CD4-positive, alpha-beta T cell treated with Interleukin-12 subunit alpha and Interleukin-12 subunit beta, for 1 hour (primary cell): ENCODE measurements at regions not wholly inside any gene's neighbourhood (a gene's known extent, or its start where the extent isn't known, plus 50 kb on each side); places are given as distances from the start of the nearest gene placed in this dataset.
"Not testable (repeated sequence)": the region's sequence is repeated elsewhere in the genome, so short reads cannot be mapped to it uniquely, and the experiment has no call there.

Experiments
- DNase-seq: peaks from one replicate; pipeline ENCODE4 v3.0.0-alpha.2; 2020

DNA sequence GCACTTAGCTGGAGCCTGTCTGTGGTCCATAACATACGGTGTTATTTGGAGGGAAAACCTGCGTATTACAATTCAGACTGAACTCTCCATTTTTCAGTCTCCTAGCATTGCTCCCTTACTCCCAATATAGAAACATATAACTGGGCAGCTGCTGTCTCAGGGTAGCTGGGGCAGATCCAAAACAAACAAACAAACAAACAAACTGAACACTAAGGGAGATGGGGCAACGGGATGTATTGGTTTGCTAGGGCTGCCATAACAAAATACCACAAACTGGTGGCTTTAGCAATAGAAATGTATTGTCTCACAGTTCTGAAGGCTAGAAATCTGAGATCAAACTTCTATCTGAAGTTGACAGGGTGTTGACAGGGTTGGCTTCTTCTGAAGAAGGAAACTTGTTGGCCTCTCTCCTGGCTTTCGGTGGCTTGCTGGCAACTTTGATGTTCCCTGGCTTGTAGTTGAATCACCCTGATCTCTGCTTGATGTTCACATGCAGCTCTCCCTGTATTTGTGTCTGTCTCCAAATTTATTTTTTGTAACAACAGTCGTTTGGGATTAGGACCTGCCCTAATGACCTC is 329.3 kb upstream of the ZNF804A start:
- DNase-seq: no peak

DNA sequence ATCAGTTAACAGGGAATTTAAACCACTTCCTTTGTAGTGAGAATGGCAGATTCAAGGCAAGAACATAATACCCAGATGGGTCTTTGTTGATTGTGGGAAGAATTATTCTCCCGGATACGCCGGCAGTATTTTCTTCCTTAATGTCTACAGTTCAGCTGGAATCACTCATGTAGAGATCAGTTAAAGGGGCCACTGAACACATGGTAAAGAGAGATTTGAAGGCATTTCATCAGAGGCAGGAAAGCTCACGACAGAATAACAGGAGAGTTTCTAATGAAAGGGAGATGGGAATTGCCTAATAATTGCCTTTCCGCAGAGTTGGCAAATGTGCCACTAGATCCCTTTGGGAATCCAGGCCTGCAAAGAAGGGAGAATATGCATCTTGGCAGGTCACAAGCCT is 327.7 kb upstream of the ZNF804A start:
- DNase-seq: no peak

DNA sequence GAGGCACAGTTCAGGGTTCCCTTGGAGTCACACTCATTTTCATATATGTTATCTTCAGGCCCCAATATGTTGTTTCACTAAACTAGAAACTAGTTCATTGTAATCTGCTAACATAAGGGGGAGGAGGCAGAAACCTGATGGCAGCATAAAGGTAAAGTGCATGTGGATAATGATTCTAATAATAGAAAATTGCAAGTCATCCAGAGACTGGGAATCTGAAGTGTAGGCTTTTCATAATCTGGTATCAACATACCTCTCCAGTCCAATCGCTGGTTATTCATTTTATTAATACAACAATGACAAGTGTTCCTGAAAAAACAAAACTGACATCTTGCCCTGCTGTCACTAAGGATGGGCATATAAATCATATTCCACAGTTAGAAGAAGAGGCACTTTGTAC is 326.3 kb upstream of the ZNF804A start:
- DNase-seq: no peak

DNA sequence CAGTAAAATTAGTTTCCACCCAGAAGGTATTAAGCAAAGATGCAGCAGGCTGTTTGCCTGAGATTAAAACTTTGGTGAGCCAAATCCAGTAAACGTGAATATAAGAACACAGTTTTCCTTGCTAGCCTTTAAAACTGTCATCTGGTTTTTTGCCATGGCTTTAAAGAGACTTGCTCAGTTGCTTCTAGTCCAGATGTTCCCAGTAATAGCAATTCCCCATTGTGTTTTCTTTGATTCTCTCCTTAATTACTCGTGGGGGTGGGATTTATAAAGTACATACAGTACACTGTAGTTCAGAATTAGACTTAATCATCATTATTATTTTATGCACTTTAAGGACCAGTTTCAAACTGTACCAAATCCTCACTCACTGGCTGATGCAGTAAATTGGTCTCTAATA is 303.5 kb upstream of the ZNF804A start:
- no peak for DNase-seq

DNA sequence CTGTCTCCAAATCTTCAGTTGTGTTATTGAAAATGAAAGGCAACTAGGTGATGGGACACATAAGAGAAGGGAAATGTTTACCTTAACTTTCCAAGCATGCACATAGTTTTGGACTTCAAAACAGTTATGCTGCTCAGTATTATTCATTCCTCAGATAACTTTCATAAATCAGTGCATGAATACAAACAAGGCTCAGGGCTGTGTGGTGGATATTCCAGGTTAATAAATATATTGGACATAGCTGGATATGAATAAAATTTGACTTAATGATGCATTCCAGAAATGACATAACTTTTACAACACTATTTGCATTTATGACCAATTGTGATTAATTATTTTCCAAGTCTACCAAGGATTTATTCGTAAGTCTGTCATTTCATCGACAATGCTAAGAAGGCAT is 301.2 kb upstream of the ZNF804A start:
- DNase-seq: no peak

DNA sequence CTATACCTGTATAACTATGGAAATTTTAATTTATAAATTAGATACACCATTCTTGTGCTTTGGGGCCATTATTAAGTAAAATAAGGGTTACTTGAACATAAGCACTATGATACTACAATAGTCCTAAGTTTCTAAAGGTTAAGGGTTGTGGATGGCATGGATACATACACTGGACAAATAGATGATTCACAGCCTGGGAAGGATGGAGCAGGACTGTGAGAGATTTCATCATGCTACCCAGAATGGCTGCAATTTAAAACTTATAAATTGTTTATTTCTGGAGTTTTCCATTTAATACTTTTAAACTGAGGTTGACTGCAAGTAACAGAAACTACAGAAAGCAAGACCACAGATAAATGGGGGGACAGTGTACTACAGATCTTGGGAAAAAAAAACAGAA is 295.8 kb upstream of the ZNF804A start:
- no peak for DNase-seq

DNA sequence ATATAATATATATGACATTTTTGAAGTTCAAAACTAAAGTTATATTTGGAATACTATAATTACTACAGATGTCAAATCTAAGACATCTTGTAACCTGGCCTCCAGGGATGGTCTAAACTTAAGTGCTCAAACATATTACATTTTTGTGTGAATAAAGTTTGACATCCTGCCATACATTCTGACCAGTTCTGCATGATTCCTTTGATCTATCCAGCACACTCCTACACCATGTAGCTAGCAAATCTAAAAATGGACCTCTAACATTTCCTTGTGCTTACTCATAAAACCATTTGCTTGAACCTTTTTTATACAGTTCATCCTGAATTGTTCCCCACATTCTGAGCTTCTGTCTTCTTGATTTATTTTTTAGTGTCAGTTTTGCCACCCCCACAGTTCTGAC is 294.3 kb upstream of the ZNF804A start:
- no peak for DNase-seq

DNA sequence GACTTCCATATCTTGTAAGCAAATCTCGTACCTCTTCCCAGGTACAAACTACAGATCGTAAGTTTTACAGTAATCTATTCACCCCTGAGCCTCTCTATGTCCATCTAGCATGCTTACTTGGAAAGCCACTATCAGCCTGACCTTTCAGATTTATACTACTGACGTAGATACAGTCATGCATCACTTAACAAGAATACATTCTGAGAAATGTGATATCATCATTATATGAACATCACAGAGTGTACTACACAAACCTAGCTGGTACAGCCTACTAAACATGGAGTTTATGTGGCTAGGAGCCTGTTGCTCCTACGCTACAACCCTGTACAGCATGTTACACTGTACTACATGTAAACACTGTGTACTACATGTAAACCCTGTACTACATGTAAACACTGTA is 293.2 kb upstream of the ZNF804A start:
- no peak for DNase-seq

DNA sequence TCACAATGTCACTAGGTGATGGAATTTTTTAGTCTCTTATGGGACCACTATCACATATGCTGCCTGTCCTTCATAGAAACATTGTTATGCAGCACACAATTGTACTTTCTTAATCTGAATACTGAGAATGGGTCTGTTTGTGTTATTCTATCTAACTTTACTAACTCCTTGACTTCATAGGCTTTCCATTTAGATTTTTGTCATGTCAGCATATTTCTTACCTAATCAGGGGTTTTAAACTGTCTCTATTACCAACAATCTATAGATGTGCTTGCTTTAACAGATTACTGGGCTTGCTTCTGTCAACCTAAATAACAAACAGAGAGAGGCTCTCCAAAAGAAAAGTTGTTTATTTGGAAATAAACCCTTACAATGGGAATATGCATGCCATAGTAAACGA is 289.6 kb upstream of the ZNF804A start:
- no peak for DNase-seq

DNA sequence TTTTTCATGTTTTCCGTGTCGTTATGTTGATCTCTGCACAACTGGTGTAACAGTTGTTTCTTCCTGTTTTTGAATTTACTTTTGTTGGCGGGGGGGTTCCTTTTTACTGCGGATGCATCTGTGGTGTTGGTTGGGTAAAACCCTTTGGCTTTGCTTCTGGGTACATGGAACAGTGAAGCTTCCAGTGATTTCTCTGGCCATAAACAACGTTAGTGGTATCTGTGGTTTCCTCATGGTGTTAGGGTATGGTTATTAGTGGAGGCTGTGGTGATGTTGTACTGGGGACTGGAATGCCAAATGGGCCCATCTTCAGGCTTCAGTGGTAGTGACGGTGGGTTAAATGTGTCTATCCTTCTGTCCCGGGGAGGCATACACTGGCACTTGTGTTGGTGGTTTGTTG is 285.4 kb upstream of the ZNF804A start:
- no peak for DNase-seq

DNA sequence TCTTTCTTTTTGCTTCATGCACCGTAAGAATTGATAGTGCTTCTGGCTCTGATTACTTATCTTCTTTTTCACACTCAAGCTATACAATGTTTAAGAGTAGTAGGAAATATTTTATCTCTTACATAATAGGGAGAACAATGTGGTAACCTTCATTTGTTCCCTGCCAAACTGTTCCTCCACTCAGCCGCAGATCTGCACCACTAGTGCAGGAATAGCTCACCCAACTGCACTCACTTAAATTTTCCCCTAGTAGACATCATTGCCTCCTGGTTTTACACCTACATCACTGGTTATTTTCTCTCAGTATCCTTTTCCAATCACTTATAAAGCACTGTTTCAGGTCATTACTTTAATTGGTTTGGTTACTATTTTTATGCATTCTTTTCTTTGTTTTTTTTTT is 283.5 kb upstream of the ZNF804A start:
- DNase-seq: no peak

DNA sequence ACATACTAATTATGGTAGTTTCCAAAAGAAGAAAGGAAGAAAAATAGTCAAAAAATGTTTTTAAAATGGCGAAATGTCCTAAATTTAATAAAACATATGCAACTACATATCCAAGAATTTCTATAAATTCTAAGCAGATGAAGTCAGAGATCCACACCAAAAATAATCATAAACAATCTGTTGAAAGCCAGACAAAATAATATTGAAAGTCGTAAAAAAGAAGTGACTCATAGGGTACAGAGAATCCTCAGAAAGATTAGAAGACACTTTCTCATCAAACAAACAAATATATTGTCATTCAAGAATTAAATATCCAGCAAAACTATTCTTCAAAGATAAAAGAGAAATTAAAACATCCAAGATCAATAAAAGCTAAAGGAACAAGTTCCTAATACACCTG is 281.4 kb upstream of the ZNF804A start:
- no peak for DNase-seq

DNA sequence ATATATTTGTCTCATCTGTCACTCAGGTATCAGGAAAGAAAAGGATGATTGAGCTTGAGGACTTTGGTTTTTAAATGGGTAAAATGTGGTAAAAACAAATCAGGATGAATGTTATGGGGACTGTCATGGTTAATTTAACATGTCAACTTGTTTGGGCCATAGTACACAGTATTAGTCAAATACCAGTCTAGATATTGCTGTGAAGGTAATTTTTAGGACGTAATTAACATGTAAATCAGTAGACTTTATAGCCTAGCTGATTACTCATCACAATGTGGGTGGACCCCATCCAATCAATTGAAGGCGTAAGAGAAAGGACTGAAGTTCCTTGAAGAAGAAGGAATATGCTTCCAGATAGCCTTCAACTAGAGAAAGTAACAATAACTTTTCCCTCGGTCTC is 275.7 kb upstream of the ZNF804A start:
- DNase-seq: no peak

DNA sequence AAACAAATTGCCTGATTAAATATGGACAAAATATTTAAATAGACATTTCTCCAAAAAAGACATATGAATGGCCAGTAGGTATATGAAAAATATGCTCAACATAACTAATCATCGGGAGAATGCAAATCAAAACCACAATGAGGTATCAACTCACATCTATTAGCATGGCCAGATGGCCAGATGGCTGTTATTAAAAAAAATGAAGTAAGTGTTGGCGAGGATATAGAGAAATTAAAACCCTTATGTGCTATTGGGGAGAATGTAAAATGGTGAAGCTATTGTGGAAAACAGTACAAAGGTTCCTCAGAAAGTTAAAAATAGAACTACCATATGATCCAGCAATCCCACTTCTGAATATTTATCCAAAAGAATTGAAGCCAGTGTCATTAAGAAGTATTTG is 272.3 kb upstream of the ZNF804A start:
- DNase-seq: no peak

DNA sequence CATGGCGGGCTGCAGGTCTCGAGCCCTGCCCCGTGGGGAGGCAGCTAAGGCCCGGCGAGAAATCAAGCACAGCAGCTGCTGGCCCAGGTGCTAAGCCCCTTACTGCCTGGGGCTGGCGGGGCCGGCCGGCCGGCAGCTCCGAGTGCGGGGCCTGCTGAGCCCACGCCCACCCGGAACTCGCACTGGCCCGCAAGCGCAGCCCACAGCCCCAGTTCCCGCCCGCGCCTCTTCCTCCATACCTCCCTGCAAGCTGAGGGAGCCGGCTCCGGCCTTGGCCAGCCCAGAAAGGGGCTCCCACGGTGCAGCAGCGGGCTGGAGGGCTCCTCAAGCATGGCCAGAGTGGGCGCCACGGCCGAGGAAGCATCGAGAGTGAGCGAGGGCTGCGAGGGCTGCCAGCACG is 270.5 kb upstream of the ZNF804A start:
- DNase-seq: not testable (repeated sequence)

DNA sequence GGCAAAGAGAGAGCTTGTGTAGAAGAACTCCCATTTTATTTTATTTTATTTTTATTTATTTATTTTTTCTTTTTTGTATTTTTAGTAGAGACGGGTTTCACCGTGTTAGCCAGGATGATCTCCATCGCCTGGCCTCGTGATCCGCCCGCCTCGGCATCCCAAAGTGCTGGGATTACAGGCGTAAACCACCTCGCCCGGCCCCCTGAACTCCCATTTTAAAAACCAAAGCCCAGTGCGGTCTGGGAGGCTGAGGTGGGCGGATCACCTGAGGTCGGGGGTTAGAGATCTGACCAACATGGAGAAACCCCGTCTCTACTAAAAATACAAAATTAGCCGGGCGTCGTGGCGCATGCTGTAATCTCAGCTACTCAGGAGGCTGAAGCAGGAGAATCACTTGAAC is 267.8 kb upstream of the ZNF804A start:
- not testable (repeated sequence) for DNase-seq

DNA sequence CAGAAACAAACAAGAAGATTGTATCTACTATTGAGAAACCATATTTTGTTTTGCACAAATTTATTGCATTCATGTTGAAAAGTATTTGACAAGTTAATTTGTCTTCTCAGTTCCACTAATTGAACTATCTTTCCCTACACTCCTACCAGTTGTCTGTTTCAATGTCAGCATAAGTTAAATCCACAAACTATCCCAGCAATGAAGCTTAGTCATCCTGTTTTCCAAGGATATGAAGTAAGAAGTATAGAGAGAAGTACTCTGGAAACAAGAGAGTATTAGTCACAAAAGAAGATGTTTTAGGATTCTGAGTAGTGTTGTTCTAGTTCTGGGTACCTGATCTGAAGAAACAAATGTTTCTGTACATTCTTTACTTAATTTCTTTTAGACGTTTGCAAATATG is 261.6 kb upstream of the ZNF804A start:
- DNase-seq: no peak

DNA sequence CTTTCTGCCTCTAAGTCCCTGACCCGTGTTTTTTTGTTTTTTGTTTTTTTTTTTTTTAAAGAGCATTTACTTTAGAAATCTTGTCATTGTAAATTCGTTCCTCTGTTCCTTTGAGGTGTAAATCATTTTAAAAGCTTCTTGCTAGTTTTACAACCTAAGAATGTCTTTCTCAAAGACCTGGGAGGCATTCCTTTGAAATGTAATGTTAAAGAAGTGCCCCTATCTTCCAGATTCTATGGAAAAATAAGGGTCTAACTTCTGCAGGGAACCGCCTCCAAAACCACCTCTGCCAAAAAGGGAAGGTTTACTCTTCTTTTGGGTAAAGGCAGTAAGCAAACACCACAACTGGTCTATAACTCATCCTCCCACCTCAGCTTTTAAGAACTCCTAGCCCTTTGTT is 259.6 kb upstream of the ZNF804A start:
- no peak for DNase-seq

DNA sequence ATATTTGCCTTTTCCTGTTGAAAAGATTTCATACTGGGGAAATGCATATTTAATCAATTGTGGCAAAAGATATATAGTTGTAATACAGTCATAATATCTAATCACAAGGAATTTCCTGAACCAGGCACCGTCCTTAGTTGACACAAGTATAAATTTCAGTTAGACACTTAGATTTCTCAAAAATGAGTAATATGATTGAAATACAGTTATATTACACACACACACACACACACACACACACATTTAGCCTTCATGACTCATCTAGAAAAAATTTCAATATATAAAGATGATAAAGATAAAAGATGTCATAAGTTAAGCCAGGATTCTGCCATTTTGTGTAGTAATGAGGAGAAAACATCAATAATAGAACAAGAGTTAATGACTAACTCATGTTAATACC is 258.4 kb upstream of the ZNF804A start:
- no peak for DNase-seq

DNA sequence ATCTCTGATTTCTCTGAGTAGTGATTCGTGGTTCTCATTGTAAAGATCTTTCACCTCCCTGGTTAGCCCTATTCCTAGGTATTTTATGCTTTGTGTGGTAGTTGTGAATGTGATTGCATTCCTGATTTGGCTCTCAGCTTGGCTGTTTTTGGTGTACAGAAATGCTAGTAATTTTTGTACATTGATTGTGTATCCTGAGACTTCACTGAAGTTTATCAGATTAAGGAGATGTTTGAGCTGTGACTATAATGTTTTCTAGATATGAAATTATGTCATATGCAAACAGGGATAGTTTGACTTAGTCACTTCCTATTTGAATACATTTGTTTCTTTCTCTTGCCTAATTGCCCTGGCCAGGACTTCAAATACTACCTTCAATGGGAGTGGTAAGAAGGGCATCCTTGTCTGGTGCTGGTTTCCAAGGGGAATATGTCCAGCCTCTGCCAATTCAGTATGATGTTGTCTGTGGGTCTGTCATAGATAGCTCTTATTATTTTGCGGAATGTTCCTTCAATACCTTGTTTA is 251.9 kb upstream of the ZNF804A start:
- DNase-seq: no peak

DNA sequence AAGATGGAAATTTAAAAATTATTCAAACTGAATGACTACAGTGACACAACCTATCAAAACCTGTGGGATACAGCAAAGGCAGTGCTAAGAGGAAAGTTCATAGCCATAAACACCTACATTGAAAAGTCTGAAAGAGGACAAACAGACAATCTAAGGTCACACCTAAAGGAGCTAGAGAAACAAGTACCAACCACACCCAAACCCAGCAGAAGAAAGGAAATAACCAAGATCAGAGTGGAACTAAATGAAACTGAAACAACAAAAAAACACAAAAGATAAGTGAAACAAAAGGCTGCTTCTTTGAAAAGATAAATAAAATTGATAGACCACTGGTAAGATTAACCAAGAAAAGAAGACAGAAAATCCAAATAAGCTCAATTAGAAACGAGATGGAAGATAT is 247.2 kb upstream of the ZNF804A start:
- no peak for DNase-seq

DNA sequence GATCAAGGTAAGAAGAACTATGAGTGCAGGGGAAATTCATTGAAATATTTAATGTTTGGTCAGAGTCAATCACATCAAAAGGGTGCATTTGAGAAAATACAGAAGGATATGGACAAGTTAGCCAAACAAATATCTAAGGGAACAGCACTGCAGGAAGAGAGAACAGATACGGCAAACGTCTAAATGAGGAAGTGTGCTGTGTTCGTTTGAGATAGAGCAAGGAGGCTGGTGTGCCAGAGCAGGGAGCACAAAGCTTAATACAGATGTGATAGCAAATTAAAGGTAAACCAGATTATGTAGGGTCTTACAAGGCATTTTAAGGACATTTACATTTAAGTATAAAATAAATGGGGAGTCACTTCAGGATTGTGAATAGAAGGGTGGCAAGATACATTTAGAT is 241.3 kb upstream of the ZNF804A start:
- DNase-seq: no peak

DNA sequence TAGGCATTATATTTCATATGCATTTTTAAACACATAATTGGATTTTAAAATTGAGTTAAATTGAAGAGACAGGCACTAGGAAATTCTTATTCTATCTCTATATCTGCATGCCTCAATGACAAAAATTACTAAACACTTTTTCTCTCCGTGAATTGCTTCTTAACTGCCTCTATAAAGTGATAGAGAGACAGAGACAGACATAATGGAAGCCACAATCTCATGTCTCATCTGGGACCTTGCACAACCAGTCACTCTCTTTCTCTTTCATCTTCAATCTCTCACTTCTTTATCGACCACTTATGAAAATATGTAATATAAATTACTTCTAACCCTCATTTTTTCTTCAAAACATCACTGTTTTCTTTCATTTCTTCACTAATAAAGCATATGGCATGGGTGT is 238.9 kb upstream of the ZNF804A start:
- no peak for DNase-seq

DNA sequence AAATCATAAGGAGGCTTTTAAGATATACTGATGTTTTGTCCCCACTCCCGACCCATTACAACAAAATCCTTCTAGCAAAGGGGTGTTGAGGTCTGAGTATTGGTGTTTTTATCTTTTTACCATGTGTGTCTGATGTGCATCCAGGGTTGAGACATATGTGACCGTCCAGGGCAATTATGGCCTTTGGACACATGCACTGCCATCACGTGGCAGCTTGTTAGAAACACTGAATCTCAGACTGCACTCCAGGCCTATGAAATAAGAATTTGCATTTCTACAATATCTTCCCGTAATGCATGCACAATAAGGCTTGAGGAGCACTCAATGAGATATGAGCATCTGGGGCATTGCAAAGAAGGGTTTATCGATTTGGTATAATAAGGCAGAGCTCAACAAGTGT is 235.1 kb upstream of the ZNF804A start:
- DNase-seq: no peak

DNA sequence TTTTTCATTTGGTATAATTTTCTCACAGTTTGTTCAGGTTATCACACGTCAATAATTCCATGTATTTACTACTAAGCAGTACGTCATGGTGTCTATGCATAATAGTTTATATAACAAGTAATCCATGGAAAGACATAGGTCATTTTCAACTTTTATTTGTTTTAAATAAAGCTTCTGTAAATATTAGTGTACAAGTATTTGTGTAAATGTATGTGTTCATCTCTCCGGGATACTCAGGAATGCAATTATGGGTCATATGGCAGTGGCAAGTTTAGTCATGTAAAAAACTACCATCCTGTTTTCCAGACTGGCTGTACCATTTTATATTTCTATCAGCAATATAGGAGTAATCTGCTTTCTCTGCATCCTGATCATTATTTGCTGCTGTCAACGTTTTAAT is 231.1 kb upstream of the ZNF804A start:
- DNase-seq: no peak

DNA sequence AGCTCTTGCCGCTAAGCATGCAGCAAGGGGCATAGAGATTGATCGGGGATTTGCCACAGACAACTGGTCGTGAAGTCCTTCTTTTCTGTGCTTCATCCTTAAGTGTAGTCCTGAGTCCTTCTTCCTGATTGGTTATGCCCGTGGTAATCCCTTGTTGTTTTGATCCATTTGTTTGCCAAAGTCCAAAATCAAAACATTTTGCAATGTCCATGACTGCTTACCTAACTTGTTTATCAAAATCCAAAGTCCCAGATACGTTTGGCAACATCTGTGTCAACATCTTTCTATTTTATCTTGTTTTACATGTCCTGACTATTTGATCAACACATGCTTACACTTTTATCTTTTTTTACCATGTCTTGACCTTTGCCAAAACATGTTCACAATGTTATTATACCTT is 229.0 kb upstream of the ZNF804A start:
- DNase-seq: no peak
